CD8-positive, alpha-beta memory T cell (primary cell): ENCODE measurements at regions not wholly inside any gene's neighbourhood (a gene's known extent, or its start where the extent isn't known, plus 50 kb on each side); places are given as distances from the start of the nearest gene placed in this dataset.

ENCODE experiments used
- CTCF ChIA-PET: fragments of 350-600 bp; sonication (Branson Sonifier 250); formaldehyde crosslinking; loops from one replicate; lab custom pipeline; 2021; ENCODE audit warnings: antibody characterized with exemption; lab: Charles Lee
- POLR2A ChIA-PET: fragments of 350-600 bp; sonication (Branson Sonifier 250); formaldehyde crosslinking; loops from one replicate; lab custom pipeline; 2021; ENCODE audit warnings: antibody characterized with exemption; lab: Charles Lee
- DNase-seq, 5 donors: peaks; one replicate each; pipeline versions ENCODE4 v3.0.0 to v3.0.0-alpha.2; 2020 to 2022; ENCODE audit warnings: mixed read lengths in 1 of 5
- H3K27ac ChIP-seq: one replicate; pipeline ENCODE4 v1.7.0; 2013; ENCODE audit warnings: low read depth, mild to moderate bottlenecking, low read length, moderate library complexity
- H3K27me3 ChIP-seq: 2 replicates; pipeline ENCODE4 v1.7.0; 2013; ENCODE audit warnings: low read length, mild to moderate bottlenecking; ENCODE audit not compliant: insufficient read depth, poor library complexity, severe bottlenecking
- H3K36me3 ChIP-seq: 2 replicates; pipeline ENCODE4 v1.7.0; 2013; ENCODE audit warnings: mild to moderate bottlenecking, low read length, moderate library complexity; ENCODE audit not compliant: insufficient read depth
- H3K4me1 ChIP-seq: 2 replicates; pipeline ENCODE4 v1.7.0; 2013; ENCODE audit warnings: mild to moderate bottlenecking, low read length, moderate library complexity; ENCODE audit not compliant: insufficient read depth
- H3K4me3 ChIP-seq: 2 replicates; pipeline ENCODE4 v1.7.0; 2013; ENCODE audit warnings: mild to moderate bottlenecking, low read length
- H3K9me3 ChIP-seq: 2 replicates; pipeline ENCODE4 v1.7.0; 2013; ENCODE audit warnings: mild to moderate bottlenecking, low read length
- H3K27ac Mint-ChIP-seq, 8 donors: one replicate each; pipeline ENCODE4 v1.8.0; 2020 to 2021; ENCODE audit warnings: mixed read lengths in 8 of 8, mild to moderate bottlenecking in 6 of 8, inconsistent platforms in 3 of 8, moderate library complexity in 3 of 8
- H3K27me3 Mint-ChIP-seq, 2 donors: one replicate each; pipeline ENCODE4 v1.8.0; 2020 to 2021; ENCODE audit warnings: mixed read lengths in 2 of 2, mild to moderate bottlenecking in 1 of 2, moderate library complexity in 1 of 2
- H3K36me3 Mint-ChIP-seq, 3 donors: one replicate each; pipeline ENCODE4 v1.8.0; 2020 to 2021; ENCODE audit warnings: mixed read lengths in 3 of 3, inconsistent platforms in 1 of 3, mild to moderate bottlenecking in 1 of 3
- H3K4me1 Mint-ChIP-seq, 3 donors: one replicate each; pipeline ENCODE4 v1.8.0; 2020 to 2021; ENCODE audit warnings: mixed read lengths in 3 of 3, inconsistent platforms in 1 of 3, mild to moderate bottlenecking in 1 of 3
- H3K4me3 Mint-ChIP-seq, 7 donors: one replicate each; pipeline ENCODE4 v1.8.0; 2020 to 2021; ENCODE audit warnings: mixed read lengths in 7 of 7, mild to moderate bottlenecking in 6 of 7, moderate library complexity in 4 of 7, inconsistent platforms in 2 of 7
- H3K9me3 Mint-ChIP-seq, 5 donors: one replicate each; pipeline ENCODE4 v1.8.0; 2020 to 2022; ENCODE audit warnings: mixed read lengths in 5 of 5, mild to moderate bottlenecking in 3 of 5, moderate library complexity in 2 of 5, inconsistent platforms in 1 of 5

DNA sequence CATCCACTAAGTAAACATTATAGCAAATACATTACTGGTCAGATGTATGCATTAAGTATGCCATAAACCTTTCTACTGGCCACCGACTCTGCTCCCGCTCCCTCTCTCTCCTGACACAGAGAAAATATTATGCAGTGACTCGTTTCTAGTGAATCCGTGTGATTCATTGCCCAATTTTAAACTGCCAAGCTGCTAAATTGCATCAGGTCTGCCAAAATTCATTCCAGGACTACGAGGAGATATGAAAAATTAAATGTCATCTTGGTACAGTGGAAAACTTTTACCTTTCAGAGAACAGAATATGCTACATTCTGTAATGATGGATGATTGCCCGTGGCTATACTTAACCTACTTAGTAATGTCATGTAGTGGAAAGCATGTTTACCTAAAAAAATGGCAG is 368.8 kb upstream of the TSHZ3 start:
- Histone ChIP-seq H3K4me3 (no peak overlapping the region), H3K27me3 (no peaks in the 10 kb centered on the region), H3K9me3 (no peaks in the 10 kb centered on the region), H3K27ac (no peak overlapping the region), H3K4me1 (no peaks in the 10 kb centered on the region), H3K36me3 (no peaks in the 10 kb centered on the region)
- CTCF ChIA-PET: no interaction called here
- Mint-ChIP-seq H3K27ac (no peak overlapping the region), H3K27me3 (peaks cover 0 to 4% of the 10 kb centered on the region in 2 donors), H3K36me3 (no peaks in the 10 kb centered on the region), H3K9me3 (peaks cover 0 to 11% (median 0%) of the 10 kb centered on the region in 5 donors), H3K4me1 (no peaks in the 10 kb centered on the region), H3K4me3 (no peak overlapping the region)
- POLR2A ChIA-PET: no interaction called here
- DNase-seq: no peak

DNA sequence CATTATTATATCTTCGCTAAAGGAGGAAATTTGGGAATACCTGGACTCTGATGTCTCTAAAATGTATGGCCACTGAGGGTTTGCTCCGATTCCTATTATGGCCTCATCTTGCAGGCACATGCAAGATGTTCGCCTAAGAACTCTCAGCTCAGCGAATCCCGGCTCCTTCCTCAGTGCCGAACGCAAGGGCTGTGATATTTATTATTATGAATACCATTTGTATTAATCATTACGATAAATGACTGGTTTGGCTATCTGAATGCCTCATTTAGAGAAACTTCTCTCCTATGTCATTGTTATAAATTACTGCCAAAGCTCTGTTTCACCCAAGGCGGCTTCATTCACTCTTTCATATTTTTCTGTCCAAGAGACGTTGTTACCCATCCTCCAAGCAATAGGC is 369.7 kb upstream of the TSHZ3 start:
- CTCF ChIA-PET: no interaction called here
- no peak for DNase-seq
- no peak overlapping the region for H3K27ac ChIP-seq
- Mint-ChIP-seq H3K4me3 (no peak overlapping the region), H3K27me3 (peaks cover 0 to 4% of the 10 kb centered on the region in 2 donors), H3K4me1 (no peaks in the 10 kb centered on the region), H3K27ac (no peak overlapping the region), H3K36me3 (no peaks in the 10 kb centered on the region), H3K9me3 (peaks cover 0 to 11% (median 0%) of the 10 kb centered on the region in 5 donors)
- no peaks in the 10 kb centered on the region for H3K27me3 ChIP-seq
- H3K4me1 ChIP-seq: no peaks in the 10 kb centered on the region
- POLR2A ChIA-PET: no interaction called here
- H3K9me3 ChIP-seq: no peaks in the 10 kb centered on the region
- H3K4me3 ChIP-seq: no peak overlapping the region
- H3K36me3 ChIP-seq: no peaks in the 10 kb centered on the region

DNA sequence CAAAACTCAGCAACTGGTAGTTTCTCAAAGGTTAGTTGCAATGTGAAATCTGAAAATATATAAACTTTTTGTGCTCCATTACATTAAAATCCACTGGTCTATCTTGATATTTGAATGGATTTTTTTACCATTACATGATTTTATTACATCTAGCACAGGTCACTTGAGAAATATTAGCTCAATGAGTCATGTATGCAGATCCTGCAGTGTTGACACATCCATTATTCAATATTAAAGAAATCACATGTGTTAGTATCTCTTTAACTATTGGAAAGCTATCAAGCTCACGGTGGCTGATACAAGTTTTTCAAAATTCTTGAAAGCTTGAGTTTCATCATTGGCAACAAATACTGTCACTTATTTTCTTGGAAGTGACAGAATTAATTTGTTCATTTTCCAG is 373.9 kb upstream of the TSHZ3 start:
- DNase-seq: no peak
- Histone ChIP-seq H3K4me1 (no peaks in the 10 kb centered on the region), H3K9me3 (no peaks in the 10 kb centered on the region), H3K27ac (no peak overlapping the region), H3K36me3 (no peaks in the 10 kb centered on the region), H3K4me3 (no peak overlapping the region), H3K27me3 (no peaks in the 10 kb centered on the region)
- Mint-ChIP-seq H3K9me3 (peaks cover 0 to 11% (median 0%) of the 10 kb centered on the region in 5 donors), H3K4me1 (no peaks in the 10 kb centered on the region), H3K27ac (no peak overlapping the region), H3K36me3 (no peaks in the 10 kb centered on the region), H3K4me3 (no peak overlapping the region), H3K27me3 (no peaks in the 10 kb centered on the region)
- ChIA-PET CTCF (no interaction called here), POLR2A (no interaction called here)

DNA sequence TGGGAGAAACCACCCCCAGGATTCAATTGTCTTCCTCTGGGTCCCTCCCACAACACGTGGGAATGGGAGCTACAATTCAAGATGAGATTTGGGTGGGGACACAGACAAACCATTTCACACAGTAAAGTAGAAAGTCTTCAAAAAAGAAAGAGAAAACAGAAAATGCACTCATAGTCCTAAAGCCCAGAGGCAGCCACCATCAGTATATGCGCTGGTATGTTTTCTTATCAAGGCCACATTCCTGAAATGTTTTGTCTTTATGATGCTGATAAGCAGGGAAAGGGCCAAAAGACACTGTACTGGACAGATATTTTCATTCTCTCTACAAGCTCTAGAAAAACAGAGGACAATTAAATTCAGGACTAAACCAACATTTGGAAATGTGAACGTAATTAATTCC is 375.8 kb upstream of the TSHZ3 start:
- H3K9me3 ChIP-seq: no peaks in the 10 kb centered on the region
- H3K4me3 Mint-ChIP-seq: no peak overlapping the region
- H3K9me3 Mint-ChIP-seq: peaks cover 0 to 5% (median 0%) of the 10 kb centered on the region in 5 donors
- H3K27ac Mint-ChIP-seq: no peak overlapping the region
- no peaks in the 10 kb centered on the region for H3K27me3 ChIP-seq
- ChIA-PET CTCF (no interaction called here), POLR2A (no interaction called here)
- H3K36me3 ChIP-seq: no peaks in the 10 kb centered on the region
- no peaks in the 10 kb centered on the region for H3K4me1 ChIP-seq
- no peaks in the 10 kb centered on the region for H3K36me3 Mint-ChIP-seq
- H3K27ac ChIP-seq: no peak overlapping the region
- H3K4me1 Mint-ChIP-seq: no peaks in the 10 kb centered on the region
- no peaks in the 10 kb centered on the region for H3K27me3 Mint-ChIP-seq
- no peak for DNase-seq
- no peak overlapping the region for H3K4me3 ChIP-seq

DNA sequence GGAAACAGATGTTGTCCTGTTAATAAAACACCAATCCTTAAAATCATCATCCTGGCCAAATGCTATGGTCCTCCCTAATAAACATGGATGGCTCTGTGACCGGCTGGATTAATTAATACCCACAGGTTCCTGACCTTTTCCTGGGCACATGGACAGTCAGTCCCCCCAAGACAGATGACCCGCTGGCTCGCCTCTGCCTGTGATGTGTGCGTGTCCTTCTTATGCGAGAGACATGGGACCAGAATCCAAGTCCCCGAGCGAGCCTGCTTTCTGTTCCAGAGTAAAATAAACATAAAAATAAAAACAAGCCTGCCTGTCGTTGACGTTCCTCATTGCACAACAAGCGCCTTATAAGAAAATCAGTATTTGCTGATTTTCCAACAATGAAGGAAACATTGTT is 378.3 kb upstream of the TSHZ3 start:
- H3K4me1 Mint-ChIP-seq: no peaks in the 10 kb centered on the region
- peaks cover 0 to 5% (median 0%) of the 10 kb centered on the region in 5 donors for H3K9me3 Mint-ChIP-seq
- Histone ChIP-seq H3K4me1 (no peaks in the 10 kb centered on the region), H3K9me3 (no peaks in the 10 kb centered on the region), H3K36me3 (no peaks in the 10 kb centered on the region), H3K4me3 (no peak overlapping the region), H3K27ac (no peak overlapping the region), H3K27me3 (no peaks in the 10 kb centered on the region)
- DNase-seq: no peak
- H3K4me3 Mint-ChIP-seq: no peak overlapping the region
- H3K27me3 Mint-ChIP-seq: no peaks in the 10 kb centered on the region
- ChIA-PET CTCF (no interaction called here), POLR2A (no interaction called here)
- H3K27ac Mint-ChIP-seq: no peak overlapping the region
- H3K36me3 Mint-ChIP-seq: no peaks in the 10 kb centered on the region

DNA sequence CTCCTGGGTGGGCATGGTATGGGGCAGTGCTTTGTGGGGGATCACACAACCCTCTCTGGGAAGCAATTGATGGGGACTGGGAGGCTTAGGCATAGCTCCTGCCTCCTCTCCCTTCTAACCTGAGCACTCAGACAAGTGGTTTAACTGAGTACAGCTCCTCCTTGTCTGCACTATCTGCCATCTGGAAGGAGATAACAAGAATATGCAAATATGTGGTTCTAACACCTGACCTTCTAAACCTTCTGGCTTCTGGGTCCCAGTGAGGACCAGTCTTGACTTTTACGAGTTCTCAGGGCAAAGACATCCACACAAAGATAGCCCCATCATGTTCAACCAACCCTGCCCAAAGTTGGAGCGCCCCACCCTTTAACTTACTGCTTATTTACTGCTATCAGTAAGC is 381.0 kb upstream of the TSHZ3 start:
- CTCF ChIA-PET: no interaction called here
- H3K9me3 Mint-ChIP-seq: peaks cover 0 to 4% (median 1%) of the 10 kb centered on the region in 5 donors
- H3K27ac Mint-ChIP-seq: no peak overlapping the region
- H3K4me3 ChIP-seq: no peak overlapping the region
- no peaks in the 10 kb centered on the region for H3K36me3 ChIP-seq
- H3K27me3 ChIP-seq: no peaks in the 10 kb centered on the region
- H3K9me3 ChIP-seq: no peaks in the 10 kb centered on the region
- POLR2A ChIA-PET: no interaction called here
- no peaks in the 10 kb centered on the region for H3K4me1 Mint-ChIP-seq
- no peaks in the 10 kb centered on the region for H3K4me1 ChIP-seq
- H3K27ac ChIP-seq: no peak overlapping the region
- peaks cover 0 to 2% of the 10 kb centered on the region in 2 donors for H3K27me3 Mint-ChIP-seq
- H3K4me3 Mint-ChIP-seq: no peak overlapping the region
- H3K36me3 Mint-ChIP-seq: no peaks in the 10 kb centered on the region
- no peak for DNase-seq

DNA sequence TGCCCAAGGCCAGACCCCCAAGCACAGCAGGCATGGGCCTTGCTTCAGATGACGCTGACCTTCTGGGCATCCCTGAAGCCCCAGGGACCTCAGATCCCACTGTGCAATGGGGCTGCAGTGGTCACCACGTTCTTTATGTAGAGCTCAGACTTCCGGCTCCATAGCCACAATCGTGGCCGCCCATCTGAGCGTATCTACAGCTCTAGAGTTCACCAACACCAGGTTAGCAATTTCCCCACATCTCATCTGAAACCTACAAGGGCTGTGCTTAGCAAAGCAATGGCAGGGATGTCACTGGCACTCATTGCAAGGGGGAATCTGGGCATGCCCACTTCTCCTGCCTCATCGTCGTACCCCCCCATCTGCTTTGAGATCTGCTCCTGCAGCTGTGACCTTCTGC is 384.4 kb upstream of the TSHZ3 start:
- Mint-ChIP-seq H3K4me3 (no peak overlapping the region), H3K4me1 (no peaks in the 10 kb centered on the region), H3K36me3 (no peaks in the 10 kb centered on the region), H3K27ac (no peak overlapping the region), H3K27me3 (peaks cover 0 to 2% of the 10 kb centered on the region in 2 donors), H3K9me3 (peaks cover 0 to 5% (median 1%) of the 10 kb centered on the region in 5 donors)
- Histone ChIP-seq H3K4me1 (no peaks in the 10 kb centered on the region), H3K4me3 (no peak overlapping the region), H3K9me3 (no peaks in the 10 kb centered on the region), H3K27me3 (no peaks in the 10 kb centered on the region), H3K27ac (no peak overlapping the region), H3K36me3 (no peaks in the 10 kb centered on the region)
- POLR2A ChIA-PET: no interaction called here
- CTCF ChIA-PET: no interaction called here
- DNase-seq: no peak

DNA sequence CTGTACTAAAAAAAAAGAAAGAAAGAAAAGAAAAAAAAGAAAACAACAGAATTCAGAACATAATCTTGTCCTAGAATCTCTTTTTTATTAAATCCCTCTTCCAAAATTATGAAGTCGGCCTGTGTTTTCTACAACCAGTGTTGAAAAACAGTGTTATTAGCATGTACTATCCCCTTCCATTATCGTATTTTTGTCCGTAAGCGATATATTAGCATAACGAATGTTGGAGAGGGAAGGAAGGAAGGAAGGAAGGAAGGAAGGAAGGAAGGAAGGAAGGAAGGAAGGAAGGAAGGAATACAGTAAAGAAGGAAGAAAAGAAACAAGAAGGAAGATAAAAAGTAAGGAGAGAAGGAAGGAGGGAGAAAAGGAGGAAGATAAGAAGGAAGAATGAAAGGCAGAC is 393.0 kb upstream of the TSHZ3 start:
- Histone ChIP-seq H3K9me3 (no peaks in the 10 kb centered on the region), H3K27ac (no peak overlapping the region), H3K4me1 (no peaks in the 10 kb centered on the region), H3K36me3 (no peaks in the 10 kb centered on the region), H3K27me3 (no peaks in the 10 kb centered on the region), H3K4me3 (no peak overlapping the region)
- Mint-ChIP-seq H3K4me1 (no peaks in the 10 kb centered on the region), H3K4me3 (no peak overlapping the region), H3K27ac (no peak overlapping the region), H3K27me3 (peaks cover 0 to 2% of the 10 kb centered on the region in 2 donors), H3K36me3 (no peaks in the 10 kb centered on the region), H3K9me3 (peaks cover 0 to 2% (median 0%) of the 10 kb centered on the region in 5 donors)
- CTCF ChIA-PET: no interaction called here
- no peak for DNase-seq
- POLR2A ChIA-PET: no interaction called here

DNA sequence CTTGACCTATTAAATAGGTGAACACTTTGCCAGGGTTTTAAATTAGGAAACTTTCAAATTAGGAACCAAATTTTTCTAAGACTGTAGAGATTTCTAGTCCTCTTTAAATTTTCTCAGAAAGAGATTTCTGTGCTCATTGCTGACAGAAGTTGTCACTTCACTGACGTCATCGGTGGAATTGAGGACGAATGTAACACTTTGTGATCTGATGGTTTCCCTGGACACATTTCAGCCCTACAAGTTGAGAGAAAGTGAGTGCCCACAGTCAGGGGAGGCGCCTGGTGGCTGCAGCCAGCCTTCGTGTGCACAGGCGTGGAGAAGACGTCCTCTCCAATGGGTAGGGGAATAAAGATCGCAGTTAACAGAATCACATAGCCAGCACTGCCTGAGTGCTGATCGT is 396.5 kb upstream of the TSHZ3 start:
- Mint-ChIP-seq H3K4me1 (no peaks in the 10 kb centered on the region), H3K4me3 (no peak overlapping the region), H3K27me3 (peaks cover 0 to 2% of the 10 kb centered on the region in 2 donors), H3K36me3 (no peaks in the 10 kb centered on the region), H3K9me3 (peaks cover 0 to 2% (median 0%) of the 10 kb centered on the region in 5 donors), H3K27ac (no peak overlapping the region)
- DNase-seq: no peak
- H3K4me1 ChIP-seq: no peaks in the 10 kb centered on the region
- H3K27me3 ChIP-seq: no peaks in the 10 kb centered on the region
- H3K4me3 ChIP-seq: no peak overlapping the region
- ChIA-PET POLR2A (no interaction called here), CTCF (no interaction called here)
- H3K27ac ChIP-seq: no peak overlapping the region
- H3K36me3 ChIP-seq: no peaks in the 10 kb centered on the region
- H3K9me3 ChIP-seq: no peaks in the 10 kb centered on the region
